IMR-90 (cell line): ENCODE measurements at regions not wholly inside any gene's neighbourhood (a gene's known extent, or its start where the extent isn't known, plus 50 kb on each side); places are given as distances from the start of the nearest gene placed in this dataset.

Experiments used
- ATAC-seq: fragments of 200-7000 bp; cut with Tn5 transposase; 2 replicates; pipeline ENCODE4 v1.9.1; 2020; ENCODE audit warnings: low read depth, mild to moderate bottlenecking, moderate library complexity
- BruUV-seq: library from RNA; stranded (reverse); fragments of 400-500 nt; replicated peaks from 2 replicates; lab custom pipeline; 2021; lab: Mats Ljungman, UMichigan
- CTCF ChIA-PET: fragments of 300-600 bp; formaldehyde crosslinking; extraction: SDS; loops from one replicate; lab custom pipeline; 2021; ENCODE audit warnings: antibody characterized with exemption; lab: Yijun Ruan, JAX
- POLR2A ChIA-PET: fragments of 300-600 bp; sonication (Branson Sonifier 250); formaldehyde crosslinking; loops from one replicate; lab custom pipeline; 2022; ENCODE audit warnings: antibody characterized with exemption; ENCODE audit not compliant: unreplicated experiment; lab: Charles Lee
- DNase-seq: peaks from one replicate; pipeline ENCODE4 v3.0.0; 2013
- H2AFZ ChIP-seq: replicated peaks from 2 replicates; pipeline ENCODE3; 2013; ENCODE audit warnings: low read length, mild to moderate bottlenecking; ENCODE audit not compliant: poor library complexity
- H2AK5ac ChIP-seq: 2 replicates; pipeline ENCODE4 v1.6.1; 2013; ENCODE audit warnings: low read depth, low read length, inconsistent platforms
- H2AK9ac ChIP-seq: replicated peaks from 2 replicates; pipeline ENCODE3; 2013; ENCODE audit warnings: mild to moderate bottlenecking, low read depth, low read length, moderate library complexity; ENCODE audit not compliant: poor library complexity
- H2BK120ac ChIP-seq: 2 replicates; pipeline ENCODE4 v1.6.1; 2013; ENCODE audit warnings: low read depth, low read length, inconsistent platforms
- H2BK15ac ChIP-seq: 3 replicates; pipeline ENCODE4 v1.6.1; 2013; ENCODE audit warnings: low read depth, low read length, inconsistent platforms
- H2BK20ac ChIP-seq: 2 replicates; pipeline ENCODE4 v1.6.1; 2013; ENCODE audit warnings: low read depth, mild to moderate bottlenecking, inconsistent platforms, low read length, moderate library complexity
- H2BK5ac ChIP-seq: 2 replicates; pipeline ENCODE4 v1.6.1; 2013; ENCODE audit warnings: mild to moderate bottlenecking, low read depth, low read length, inconsistent platforms; ENCODE audit not compliant: poor library complexity, severe bottlenecking
- H3K14ac ChIP-seq: replicated peaks from 2 replicates; pipeline ENCODE4 v1.6.1; 2013; ENCODE audit warnings: low read depth, low read length, inconsistent platforms
- H3K18ac ChIP-seq: 2 replicates; pipeline ENCODE4 v1.6.1; 2013; ENCODE audit warnings: low read depth, low read length, control low read depth
- H3K23ac ChIP-seq: 2 replicates; pipeline ENCODE4 v1.6.1; 2013; ENCODE audit warnings: low read depth, low read length, inconsistent platforms
- H3K27ac ChIP-seq: 2 replicates; pipeline ENCODE4 v1.5.1; 2013; ENCODE audit warnings: mild to moderate bottlenecking, control low read depth, low read length; ENCODE audit not compliant: insufficient read depth
- H3K27me3 ChIP-seq: 2 replicates; pipeline ENCODE4 v1.6.1; 2013; ENCODE audit warnings: low read length; ENCODE audit not compliant: control insufficient read depth, insufficient read depth
- H3K36me3 ChIP-seq: 2 replicates; pipeline ENCODE4 v1.6.1; 2013; ENCODE audit warnings: low read length, mixed read lengths; ENCODE audit not compliant: control insufficient read depth, insufficient read depth
- H3K4ac ChIP-seq: 2 replicates; pipeline ENCODE4 v1.6.1; 2013; ENCODE audit warnings: low read depth, low read length, inconsistent platforms
- H3K4me1 ChIP-seq: 2 replicates; pipeline ENCODE4 v1.6.1; 2013; ENCODE audit warnings: low read length, mixed read lengths; ENCODE audit not compliant: control insufficient read depth, insufficient read depth
- H3K4me2 ChIP-seq: 2 replicates; pipeline ENCODE4 v1.6.1; 2013; ENCODE audit warnings: low read depth, mild to moderate bottlenecking, control low read depth, low read length, moderate library complexity
- H3K4me3 ChIP-seq: 2 replicates; pipeline ENCODE4 v1.5.1; 2013; ENCODE audit warnings: low read depth, mild to moderate bottlenecking, control low read depth, low read length, moderate library complexity; ENCODE audit not compliant: insufficient read depth
- H3K56ac ChIP-seq: 2 replicates; pipeline ENCODE4 v1.6.1; 2013; ENCODE audit warnings: low read length, inconsistent platforms; ENCODE audit not compliant: insufficient read depth; ENCODE audit errors: extremely low read depth
- H3K79me1 ChIP-seq, 2 experiments: 2 replicates each; pipeline ENCODE4 v1.6.1; 2013; ENCODE audit warnings: low read length in 2 of 2, inconsistent platforms in 1 of 2, low read depth in 1 of 2
- H3K9ac ChIP-seq: 2 replicates; pipeline ENCODE4 v1.6.1; 2013; ENCODE audit warnings: low read depth, low read length, control low read depth
- H3K9me1 ChIP-seq: 2 replicates; pipeline ENCODE4 v1.6.1; 2013; ENCODE audit warnings: low read length, inconsistent platforms; ENCODE audit not compliant: insufficient read depth
- H3K9me3 ChIP-seq: 2 replicates; pipeline ENCODE4 v1.6.1; 2013; ENCODE audit warnings: low read length; ENCODE audit not compliant: control insufficient read depth, insufficient read depth
- H4K20me1 ChIP-seq: 2 replicates; pipeline ENCODE4 v1.6.1; 2013; ENCODE audit warnings: low read length, inconsistent platforms; ENCODE audit not compliant: insufficient read depth
- H4K5ac ChIP-seq: 2 replicates; pipeline ENCODE4 v1.6.1; 2013; ENCODE audit warnings: mild to moderate bottlenecking, low read depth, low read length, control low read depth
- H4K8ac ChIP-seq, 2 experiments: 2 replicates each; pipeline ENCODE4 v1.6.1; 2013; ENCODE audit warnings: low read depth in 2 of 2, low read length in 2 of 2, control low read depth in 1 of 2, inconsistent platforms in 1 of 2
- H4K91ac ChIP-seq: 2 replicates; pipeline ENCODE4 v1.6.1; 2013; ENCODE audit warnings: low read depth, low read length, inconsistent platforms; ENCODE audit not compliant: insufficient read depth
- CHD1 ChIP-seq: IDR thresholded peaks from 2 replicates; pipeline ENCODE4 v1.6.1; 2012; ENCODE audit warnings: low read depth, low read length, improper control_type of control experiment
- MXI1 ChIP-seq: IDR thresholded peaks from 2 replicates; pipeline ENCODE4 v1.6.1; 2012; ENCODE audit warnings: low read depth, mild to moderate bottlenecking, low read length, moderate library complexity, borderline replicate concordance
- NFE2L2 ChIP-seq: fragments of 150-350 bp; IDR thresholded peaks from 2 replicates; pipeline ENCODE4 v1.6.1; 2016; ENCODE audit warnings: low read depth, mild to moderate bottlenecking, low read length
- RAD21 ChIP-seq: IDR thresholded peaks from 2 replicates; pipeline ENCODE4 v1.6.1; 2012; ENCODE audit warnings: low read length, improper control_type of control experiment
- SMC3 ChIP-seq: fragments of 150-350 bp; IDR thresholded peaks from 2 replicates; pipeline ENCODE4 v1.6.1; 2016; ENCODE audit warnings: low read depth, mild to moderate bottlenecking, antibody characterized with exemption, low read length, moderate library complexity
- WGBS, 2 experiments: methylation state at CpG; one replicate each; pipeline versions ENCODE4 v1.1.5 to v1.1.7; 2013; ENCODE audit warnings: missing lambda C conversion rate in 2 of 2; ENCODE audit not compliant: insufficient read length in 1 of 2; ENCODE audit errors: extremely low coverage in 2 of 2; 5-methylcytosine and 5-hydroxymethylcytosine counted together
- dilution Hi-C: fragments of 300-500 bp; cut with HindIII; formaldehyde crosslinking; loops from one replicate; pipeline ENCODE4 v1.14.3; 2018; ENCODE audit warnings: low sequenced_read_pairs; ENCODE audit not compliant: unreplicated experiment
- in situ Hi-C: fragments of 300-500 bp; cut with MboI; formaldehyde crosslinking; loops from 3 replicates; pipeline ENCODE4 v1.14.3; 2019; ENCODE audit warnings: low sequenced_read_pairs, inconsistent platforms, mixed read lengths
- intact Hi-C: fragments of 100-400 bp; cut with micrococcal nuclease; formaldehyde crosslinking; loops from 2 replicates; pipeline ENCODE4 v1.10.0; 2022

DNA sequence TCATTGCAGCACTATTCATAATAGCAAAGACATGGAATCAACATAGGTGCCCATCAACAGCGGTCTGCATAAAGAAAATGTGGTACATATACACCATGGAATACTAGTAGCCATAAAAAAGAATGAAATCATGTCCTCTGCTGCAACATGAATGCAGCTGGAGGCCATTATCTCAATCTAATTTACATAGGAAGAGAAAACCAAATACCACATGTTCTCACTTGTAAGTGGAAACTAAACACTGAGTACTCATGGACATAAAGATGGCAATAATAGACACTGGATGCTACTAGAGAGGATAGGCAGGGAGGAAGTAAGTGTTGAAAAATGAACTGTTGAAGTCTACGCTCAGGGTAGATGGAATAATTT lies 203.9 kb upstream of the CDH9 start:
- H3K18ac ChIP-seq: peak overlapping the region; percentile 94; the same call in 1 of the 2 replicates
- POLR2A ChIA-PET: no interaction called here
- H4K5ac ChIP-seq: peak overlapping the region; percentile 97; the same call in 1 of the 2 replicates
- H3K9me1 ChIP-seq: no peaks in the 10 kb centered on the region
- H4K8ac ChIP-seq: peak overlapping the region in 1 of 2 experiments; percentile 61; a peak in 3 of 4 replicates
- H3K56ac ChIP-seq: 0 out of 2 replicates have a peak overlapping the region, but pooled peaks have one; percentile 23
- CTCF ChIA-PET: interaction anchor here (0.6 kb wide), 1 partner anchor 408 kb away, joined by 5 read pairs; no protein-coding TSS in a partner anchor
- peaks cover 4% of the 10 kb centered on the region; the same call in 1 of the 2 replicates for H3K4me1 ChIP-seq
- no peak overlapping the region; the same call in 1 of the 2 replicates for H3K23ac ChIP-seq
- no peaks in the 10 kb centered on the region for H3K27me3 ChIP-seq
- in situ Hi-C loops: no loop called here
- BruUV-seq: no TSS peak
- H3K36me3 ChIP-seq: no peaks in the 10 kb centered on the region
- peak overlapping the region; percentile 99 for H2BK5ac ChIP-seq
- no peaks in the 10 kb centered on the region for H3K9me3 ChIP-seq
- H2AK9ac ChIP-seq: no peak overlapping the region
- peak overlapping the region; percentile 84; the same call in 1 of the 3 replicates for H2BK15ac ChIP-seq
- peak overlapping the region; percentile 68; the same call in 1 of the 2 replicates for H3K4ac ChIP-seq
- peak overlapping the region; percentile 92 for H2BK20ac ChIP-seq
- no peak overlapping the region for H3K4me3 ChIP-seq
- TF ChIP-seq CHD1 (no peak), MXI1 (no peak), NFE2L2 (no peak), SMC3 (no peak), RAD21 (no peak)
- DNase-seq: no peak
- H2AK5ac ChIP-seq: 0 out of 2 replicates have a peak overlapping the region, but pooled peaks have one; percentile 32
- peak overlapping the region; percentile 85 for H2BK120ac ChIP-seq
- peak; percentile 60 for ATAC-seq
- peak overlapping the region; percentile 51; the same call in 1 of the 2 replicates for H3K14ac ChIP-seq
- H3K27ac ChIP-seq: 0 out of 2 replicates have a peak overlapping the region, but pooled peaks have one; percentile 15
- intact Hi-C loops: loop anchor here (5.0 kb wide), 2 partner anchors 75 to 230 kb away; no protein-coding TSS in a partner anchor
- no CpG with 5 or more reads among the region's 2 CpGs for WGBS, 2 experiments
- no peak overlapping the region for H3K9ac ChIP-seq
- H4K20me1 ChIP-seq: no peaks in the 10 kb centered on the region; the same call in 1 of the 2 replicates
- no peak overlapping the region for H2AFZ ChIP-seq
- peak overlapping the region; percentile 82; the same call in 1 of the 2 replicates for H3K4me2 ChIP-seq
- dilution Hi-C loops: no loop called here
- 0 out of 2 replicates have a peak overlapping the region, but pooled peaks have one; percentile 45 for H4K91ac ChIP-seq
- H3K79me1 ChIP-seq: no peaks in the 10 kb centered on the region
